Activated CD8-positive, alpha-beta T cell treated with anti-CD3 and anti-CD28 coated beads for 36 hours (primary cell): ENCODE measurements at regions not wholly inside any gene's neighbourhood (a gene's known extent, or its start where the extent isn't known, plus 50 kb on each side); places are given as distances from the start of the nearest gene placed in this dataset.

Experiments
- ATAC-seq: fragments of 200-7000 bp; cut with Tn5 transposase; one replicate; pipeline ENCODE4 v1.10.0; 2021; ENCODE audit warnings: mild to moderate bottlenecking, moderate library complexity
- CTCF ChIA-PET: fragments of 350-600 bp; sonication (Branson Sonifier 250); formaldehyde crosslinking; loops from one replicate; lab custom pipeline; 2021; ENCODE audit warnings: antibody characterized with exemption; lab: Charles Lee
- POLR2A ChIA-PET: fragments of 350-600 bp; sonication (Branson Sonifier 250); formaldehyde crosslinking; loops from one replicate; lab custom pipeline; 2021; ENCODE audit warnings: antibody characterized with exemption; lab: Charles Lee
- DNase-seq: peaks from one replicate; pipeline ENCODE4 v3.0.0-alpha.2; 2020
- H3K27ac Mint-ChIP-seq: one replicate; pipeline ENCODE4 v1.8.0; 2021; ENCODE audit warnings: mild to moderate bottlenecking, mixed read lengths
- H3K27me3 Mint-ChIP-seq: one replicate; pipeline ENCODE4 v1.8.0; 2021; ENCODE audit warnings: mixed read lengths
- H3K36me3 Mint-ChIP-seq: one replicate; pipeline ENCODE4 v1.8.0; 2021; ENCODE audit warnings: low read depth, mixed read lengths
- H3K4me1 Mint-ChIP-seq: one replicate; pipeline ENCODE4 v1.8.0; 2021; ENCODE audit warnings: low read depth, mixed read lengths
- H3K4me3 Mint-ChIP-seq: one replicate; pipeline ENCODE4 v1.8.0; 2021; ENCODE audit warnings: mild to moderate bottlenecking, moderate library complexity, mixed read lengths
- H3K9me3 Mint-ChIP-seq: one replicate; pipeline ENCODE4 v1.8.0; 2021; ENCODE audit warnings: mixed read lengths
- intact Hi-C: fragments of 100-400 bp; cut with micrococcal nuclease; formaldehyde crosslinking; loops from one replicate; pipeline ENCODE4 v1.10.0; 2022
- TF ChIP-seq, protein P1 (sequence below): fragments of 200-600 bp; IDR thresholded peaks from one replicate; pipeline ENCODE4 v1.8.0; 2022; ENCODE audit warnings: antibody characterized with exemption, mild to moderate bottlenecking

DNA sequence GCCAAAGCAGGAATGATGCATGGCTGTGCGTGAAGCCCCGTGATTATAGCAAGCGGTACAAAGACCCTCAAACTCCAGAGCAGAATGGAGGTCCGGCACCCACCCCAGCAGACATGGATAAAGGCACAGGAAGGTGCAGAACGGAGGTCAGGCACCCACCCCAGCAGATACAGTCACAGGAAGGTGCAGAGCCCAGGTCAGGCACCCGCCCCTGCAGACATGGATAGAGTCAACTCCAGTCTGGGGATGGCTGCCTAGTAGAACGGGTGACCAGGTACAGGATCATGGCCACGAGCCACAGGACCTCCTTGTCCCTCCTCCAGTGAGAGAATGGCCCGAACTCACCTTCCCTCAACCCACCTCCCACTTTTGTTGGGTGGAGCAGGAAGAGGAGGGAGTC lies 318.3 kb upstream of the SALL3 start:
- H3K27me3 Mint-ChIP-seq, result no peaks in the 10 kb centered on the region
- H3K27ac Mint-ChIP-seq, result no peak overlapping the region
- H3K36me3 Mint-ChIP-seq, result no peaks in the 10 kb centered on the region
- TF ChIP-seq, protein P1, sequence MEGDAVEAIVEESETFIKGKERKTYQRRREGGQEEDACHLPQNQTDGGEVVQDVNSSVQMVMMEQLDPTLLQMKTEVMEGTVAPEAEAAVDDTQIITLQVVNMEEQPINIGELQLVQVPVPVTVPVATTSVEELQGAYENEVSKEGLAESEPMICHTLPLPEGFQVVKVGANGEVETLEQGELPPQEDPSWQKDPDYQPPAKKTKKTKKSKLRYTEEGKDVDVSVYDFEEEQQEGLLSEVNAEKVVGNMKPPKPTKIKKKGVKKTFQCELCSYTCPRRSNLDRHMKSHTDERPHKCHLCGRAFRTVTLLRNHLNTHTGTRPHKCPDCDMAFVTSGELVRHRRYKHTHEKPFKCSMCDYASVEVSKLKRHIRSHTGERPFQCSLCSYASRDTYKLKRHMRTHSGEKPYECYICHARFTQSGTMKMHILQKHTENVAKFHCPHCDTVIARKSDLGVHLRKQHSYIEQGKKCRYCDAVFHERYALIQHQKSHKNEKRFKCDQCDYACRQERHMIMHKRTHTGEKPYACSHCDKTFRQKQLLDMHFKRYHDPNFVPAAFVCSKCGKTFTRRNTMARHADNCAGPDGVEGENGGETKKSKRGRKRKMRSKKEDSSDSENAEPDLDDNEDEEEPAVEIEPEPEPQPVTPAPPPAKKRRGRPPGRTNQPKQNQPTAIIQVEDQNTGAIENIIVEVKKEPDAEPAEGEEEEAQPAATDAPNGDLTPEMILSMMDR, result no peak
- H3K9me3 Mint-ChIP-seq, result no peaks in the 10 kb centered on the region
- ChIA-PET CTCF (no interaction called here), POLR2A (no interaction called here)
- ATAC-seq (no peak), DNase-seq (no peak)
- intact Hi-C loops, result no loop called here
- no peak overlapping the region for H3K4me3 Mint-ChIP-seq
- no peaks in the 10 kb centered on the region for H3K4me1 Mint-ChIP-seq

DNA sequence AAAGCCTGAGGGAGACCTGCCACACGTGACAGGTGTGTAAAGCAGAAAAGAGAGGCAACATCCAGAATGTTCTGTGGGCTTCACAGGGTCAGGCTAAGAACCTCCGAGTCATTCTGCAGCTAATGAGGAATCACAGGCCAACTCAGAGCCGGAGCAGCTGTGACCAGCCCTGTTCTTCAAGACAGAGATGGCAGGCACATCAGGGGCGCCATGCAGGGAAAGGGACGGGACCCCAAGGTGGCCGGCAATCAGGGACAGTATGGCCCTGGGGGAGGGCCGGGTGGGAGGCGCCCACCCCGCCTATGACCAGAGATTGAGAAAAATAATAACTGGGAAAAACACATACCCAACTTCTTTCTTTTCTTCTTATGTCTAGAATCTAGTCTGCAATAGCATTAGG lies 316.7 kb upstream of the SALL3 start:
- Mint-ChIP-seq H3K27ac (no peak overlapping the region), H3K36me3 (no peaks in the 10 kb centered on the region), H3K4me3 (no peak overlapping the region), H3K27me3 (no peaks in the 10 kb centered on the region), H3K9me3 (no peaks in the 10 kb centered on the region), H3K4me1 (no peaks in the 10 kb centered on the region)
- DNase-seq (no peak), ATAC-seq (no peak)
- intact Hi-C loops, result no loop called here
- ChIA-PET POLR2A (no interaction called here), CTCF (no interaction called here)
- TF ChIP-seq, protein P1, result no peak

DNA sequence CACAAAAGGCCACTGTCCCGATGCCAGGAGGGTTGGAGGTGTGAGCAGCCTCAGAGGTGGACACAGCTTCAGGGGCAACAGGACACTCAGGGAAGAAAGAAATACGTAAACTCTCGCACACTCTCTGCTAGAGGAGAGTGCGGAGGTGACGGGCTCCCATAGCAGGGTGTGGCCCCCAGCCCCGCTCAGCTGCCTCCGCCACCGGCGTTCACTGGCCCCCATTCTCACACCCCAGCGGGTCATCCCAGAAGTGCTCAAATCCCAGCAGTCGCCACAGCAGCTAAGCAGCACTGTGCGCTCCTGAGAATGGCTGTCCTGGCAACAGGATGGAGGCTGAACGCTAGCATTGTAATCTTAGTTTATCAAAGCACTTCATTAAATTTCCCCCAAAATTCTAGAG lies 315.6 kb upstream of the SALL3 start:
- H3K4me3 Mint-ChIP-seq, result no peak overlapping the region
- H3K36me3 Mint-ChIP-seq, result no peaks in the 10 kb centered on the region
- ChIA-PET POLR2A (no interaction called here), CTCF (no interaction called here)
- H3K27me3 Mint-ChIP-seq, result no peaks in the 10 kb centered on the region
- ATAC-seq (no peak), DNase-seq (no peak)
- H3K9me3 Mint-ChIP-seq, result no peaks in the 10 kb centered on the region
- no peak overlapping the region for H3K27ac Mint-ChIP-seq
- TF ChIP-seq, protein P1, result no peak
- intact Hi-C loops, result no loop called here
- no peaks in the 10 kb centered on the region for H3K4me1 Mint-ChIP-seq

DNA sequence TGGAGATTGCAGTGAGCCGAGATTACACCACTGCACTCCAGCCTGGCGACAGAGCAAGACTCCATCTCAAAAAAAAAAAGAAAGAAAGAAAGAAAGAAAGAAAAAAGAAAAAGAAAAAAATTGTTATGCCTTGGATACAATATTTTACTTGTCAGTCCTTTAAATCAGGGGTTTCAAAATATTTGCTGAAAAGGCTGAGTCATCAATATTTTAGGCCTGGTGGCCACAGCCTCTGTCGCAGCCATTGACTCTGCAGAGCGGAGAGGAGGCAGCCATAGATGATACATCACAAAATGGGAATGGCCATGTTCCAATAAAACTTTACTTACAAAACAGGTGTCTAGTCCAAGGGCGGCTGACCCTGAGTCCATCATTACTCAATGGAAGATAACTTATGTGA lies 314.8 kb upstream of the SALL3 start:
- intact Hi-C loops, result no loop called here
- Mint-ChIP-seq H3K27me3 (no peaks in the 10 kb centered on the region), H3K4me1 (no peaks in the 10 kb centered on the region), H3K4me3 (no peak overlapping the region), H3K36me3 (no peaks in the 10 kb centered on the region), H3K27ac (no peak overlapping the region), H3K9me3 (no peaks in the 10 kb centered on the region)
- POLR2A ChIA-PET, result no interaction called here
- DNase-seq (no peak), ATAC-seq (no peak)
- TF ChIP-seq, protein P1, result no peak
- CTCF ChIA-PET, result no interaction called here

DNA sequence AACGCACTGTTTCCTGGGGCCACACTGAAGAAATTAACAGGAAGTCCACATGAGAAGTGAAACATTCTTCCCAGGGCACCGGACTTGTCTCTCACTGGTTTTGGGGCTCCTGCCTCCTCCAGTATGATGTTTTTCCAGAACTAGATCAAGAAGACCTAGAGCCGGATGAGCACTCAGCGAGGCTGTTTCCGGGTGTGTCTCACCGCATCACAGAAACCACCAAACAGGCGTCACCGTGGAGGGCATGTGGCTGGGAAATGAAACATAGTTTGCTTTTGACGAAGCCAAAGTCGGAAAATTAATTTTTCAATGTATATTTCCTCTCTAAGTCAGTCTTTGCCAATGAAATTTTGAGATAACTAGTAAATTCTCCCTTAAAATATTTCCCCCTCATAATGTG lies 314.0 kb upstream of the SALL3 start:
- POLR2A ChIA-PET, result no interaction called here
- TF ChIP-seq, protein P1, result no peak
- Mint-ChIP-seq H3K4me1 (no peaks in the 10 kb centered on the region), H3K9me3 (no peaks in the 10 kb centered on the region), H3K27ac (no peak overlapping the region), H3K27me3 (no peaks in the 10 kb centered on the region), H3K36me3 (no peaks in the 10 kb centered on the region), H3K4me3 (no peak overlapping the region)
- CTCF ChIA-PET, result no interaction called here
- ATAC-seq (no peak), DNase-seq (no peak)
- intact Hi-C loops, result no loop called here
